MCF 10A (cell line): ENCODE measurements at regions not wholly inside any gene's neighbourhood (a gene's known extent, or its start where the extent isn't known, plus 50 kb on each side); places are given as distances from the start of the nearest gene placed in this dataset.

Experiments used
- BruUV-seq: library from RNA; stranded (reverse); fragments of 400-500 nt; replicated peaks from 2 replicates; lab custom pipeline; 2021; lab: Mats Ljungman, UMichigan
- CTCF ChIA-PET: fragments of 300-600 bp; sonication (Branson Sonifier 250); formaldehyde crosslinking; extraction: SDS; loops from one replicate; lab custom pipeline; 2021; ENCODE audit warnings: antibody characterized with exemption, inconsistent platforms; lab: Yijun Ruan, JAX
- POLR2A ChIA-PET: fragments of 300-600, 350-650 bp; sonication (Branson Sonifier 250); formaldehyde crosslinking; extraction: SDS; loops from one replicate; lab custom pipeline; 2020; ENCODE audit warnings: antibody characterized with exemption, inconsistent platforms; lab: Yijun Ruan, JAX
- DNase-seq: peaks from one replicate; pipeline ENCODE4 v3.0.0-alpha.2; 2018; ENCODE audit not compliant: unreplicated experiment
- H3K27ac Mint-ChIP-seq: one replicate; pipeline ENCODE4 v1.8.0; 2022; ENCODE audit warnings: mild to moderate bottlenecking, low read depth, mixed read lengths; ENCODE audit not compliant: unreplicated experiment
- H3K27me3 Mint-ChIP-seq: one replicate; pipeline ENCODE4 v1.8.0; 2022; ENCODE audit warnings: mixed read lengths; ENCODE audit not compliant: insufficient read depth, unreplicated experiment
- H3K36me3 Mint-ChIP-seq: one replicate; pipeline ENCODE4 v1.8.0; 2022; ENCODE audit warnings: mild to moderate bottlenecking, moderate library complexity, mixed read lengths; ENCODE audit not compliant: insufficient read depth, unreplicated experiment
- H3K4me1 Mint-ChIP-seq: one replicate; pipeline ENCODE4 v1.8.0; 2022; ENCODE audit warnings: mixed read lengths; ENCODE audit not compliant: insufficient read depth, unreplicated experiment
- H3K4me3 Mint-ChIP-seq: one replicate; pipeline ENCODE4 v1.8.0; 2022; ENCODE audit warnings: mild to moderate bottlenecking, moderate library complexity, mixed read lengths; ENCODE audit not compliant: unreplicated experiment
- H3K9me3 Mint-ChIP-seq: one replicate; pipeline ENCODE4 v1.8.0; 2022; ENCODE audit warnings: mixed read lengths; ENCODE audit not compliant: unreplicated experiment
- intact Hi-C: fragments of 100-400 bp; cut with micrococcal nuclease; formaldehyde crosslinking; loops from 2 replicates; pipeline ENCODE4 v1.14.1; 2022
- TF ChIP-seq, protein P1 (sequence below): fragments of 200-600 bp; IDR thresholded peaks from one replicate; pipeline ENCODE4 v1.8.0; 2022; ENCODE audit warnings: antibody characterized with exemption, mild to moderate bottlenecking; ENCODE audit not compliant: unreplicated experiment

DNA sequence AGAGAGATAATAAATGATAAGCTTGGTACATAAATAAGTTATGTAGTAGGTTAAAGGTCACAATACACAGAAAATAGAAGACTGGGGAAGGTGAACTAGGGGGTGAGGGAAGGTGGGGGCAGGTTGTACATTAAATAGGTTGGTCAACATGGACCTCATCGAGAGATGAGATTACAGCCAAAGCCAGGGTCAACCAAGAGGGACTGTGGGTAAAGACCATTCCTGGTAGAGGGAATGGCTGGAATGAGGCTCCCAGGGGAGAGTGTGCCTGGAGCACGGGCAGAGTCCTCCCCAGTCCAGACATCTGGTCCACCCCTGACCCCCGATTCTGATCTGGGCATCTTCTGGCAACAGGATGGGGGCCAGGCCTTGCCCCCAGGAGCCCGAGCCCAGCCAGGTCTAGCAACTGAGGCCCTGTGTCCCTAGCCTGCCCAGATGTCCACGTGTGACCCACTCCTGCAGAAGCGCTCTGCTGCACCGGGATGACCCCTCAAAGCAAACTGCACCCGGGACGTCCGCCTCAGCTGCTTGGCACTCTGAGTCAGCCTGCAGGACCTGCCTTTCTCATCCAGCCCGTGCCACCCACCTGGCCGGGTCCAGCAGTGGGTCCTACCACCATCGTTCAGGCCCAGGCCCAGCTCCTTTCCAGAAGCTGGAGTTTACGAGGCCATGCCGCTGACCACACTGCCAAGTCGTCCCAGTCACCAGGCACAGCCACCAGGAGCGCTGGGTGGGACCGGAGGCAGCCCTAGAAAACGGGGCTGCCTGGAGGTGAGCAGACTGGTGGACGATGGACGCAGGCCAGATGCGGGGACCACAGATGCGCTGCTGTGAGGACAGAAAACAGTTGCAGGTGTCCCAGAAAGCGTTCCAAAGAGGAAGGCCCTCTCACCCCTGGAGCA lies 56.2 kb upstream of the ID2 start:
- TF ChIP-seq, protein P1, sequence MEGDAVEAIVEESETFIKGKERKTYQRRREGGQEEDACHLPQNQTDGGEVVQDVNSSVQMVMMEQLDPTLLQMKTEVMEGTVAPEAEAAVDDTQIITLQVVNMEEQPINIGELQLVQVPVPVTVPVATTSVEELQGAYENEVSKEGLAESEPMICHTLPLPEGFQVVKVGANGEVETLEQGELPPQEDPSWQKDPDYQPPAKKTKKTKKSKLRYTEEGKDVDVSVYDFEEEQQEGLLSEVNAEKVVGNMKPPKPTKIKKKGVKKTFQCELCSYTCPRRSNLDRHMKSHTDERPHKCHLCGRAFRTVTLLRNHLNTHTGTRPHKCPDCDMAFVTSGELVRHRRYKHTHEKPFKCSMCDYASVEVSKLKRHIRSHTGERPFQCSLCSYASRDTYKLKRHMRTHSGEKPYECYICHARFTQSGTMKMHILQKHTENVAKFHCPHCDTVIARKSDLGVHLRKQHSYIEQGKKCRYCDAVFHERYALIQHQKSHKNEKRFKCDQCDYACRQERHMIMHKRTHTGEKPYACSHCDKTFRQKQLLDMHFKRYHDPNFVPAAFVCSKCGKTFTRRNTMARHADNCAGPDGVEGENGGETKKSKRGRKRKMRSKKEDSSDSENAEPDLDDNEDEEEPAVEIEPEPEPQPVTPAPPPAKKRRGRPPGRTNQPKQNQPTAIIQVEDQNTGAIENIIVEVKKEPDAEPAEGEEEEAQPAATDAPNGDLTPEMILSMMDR: no peak
- Mint-ChIP-seq H3K9me3 (peaks cover 5% of the 10 kb centered on the region), H3K36me3 (no peaks in the 10 kb centered on the region), H3K27ac (no peak overlapping the region), H3K4me1 (no peaks in the 10 kb centered on the region), H3K27me3 (peaks cover 6% of the 10 kb centered on the region), H3K4me3 (no peak overlapping the region)
- no TSS peak for BruUV-seq
- intact Hi-C loops: no loop called here
- CTCF ChIA-PET: interaction anchor here (1.0 kb wide), 1 partner anchor 17 kb away, joined by 3 read pairs; no protein-coding TSS in a partner anchor
- POLR2A ChIA-PET: no interaction called here
- DNase-seq: no peak

DNA sequence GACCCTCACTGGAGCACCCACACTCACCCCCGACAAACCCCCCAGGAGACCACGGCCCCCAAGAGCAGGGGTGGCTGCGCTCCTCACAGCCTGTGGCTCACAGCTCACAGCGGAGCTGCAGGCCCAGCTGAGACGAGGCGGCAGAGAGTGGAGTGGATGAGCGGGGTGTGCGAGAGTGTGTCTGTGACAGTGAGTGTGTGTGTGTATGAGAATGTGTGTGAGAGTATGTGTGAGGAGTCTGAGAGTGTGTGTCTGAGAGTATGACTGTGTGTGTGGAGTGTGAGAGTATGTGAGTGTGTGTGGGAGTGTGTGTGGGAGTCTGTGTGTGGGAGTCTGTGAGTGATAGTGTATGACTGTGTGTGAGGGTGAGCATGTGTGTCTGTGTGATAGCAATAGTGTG lies 55.3 kb upstream of the ID2 start:
- TF ChIP-seq, protein P1: no peak
- H3K27ac Mint-ChIP-seq: no peak overlapping the region
- no peak for DNase-seq
- POLR2A ChIA-PET: no interaction called here
- BruUV-seq: no TSS peak
- H3K4me3 Mint-ChIP-seq: no peak overlapping the region
- no peaks in the 10 kb centered on the region for H3K4me1 Mint-ChIP-seq
- no peaks in the 10 kb centered on the region for H3K9me3 Mint-ChIP-seq
- H3K27me3 Mint-ChIP-seq: no peaks in the 10 kb centered on the region
- CTCF ChIA-PET: interaction anchor here (0.7 kb wide), 1 partner anchor 477 kb away, joined by 3 read pairs; no protein-coding TSS in a partner anchor
- intact Hi-C loops: no loop called here
- H3K36me3 Mint-ChIP-seq: no peaks in the 10 kb centered on the region

DNA sequence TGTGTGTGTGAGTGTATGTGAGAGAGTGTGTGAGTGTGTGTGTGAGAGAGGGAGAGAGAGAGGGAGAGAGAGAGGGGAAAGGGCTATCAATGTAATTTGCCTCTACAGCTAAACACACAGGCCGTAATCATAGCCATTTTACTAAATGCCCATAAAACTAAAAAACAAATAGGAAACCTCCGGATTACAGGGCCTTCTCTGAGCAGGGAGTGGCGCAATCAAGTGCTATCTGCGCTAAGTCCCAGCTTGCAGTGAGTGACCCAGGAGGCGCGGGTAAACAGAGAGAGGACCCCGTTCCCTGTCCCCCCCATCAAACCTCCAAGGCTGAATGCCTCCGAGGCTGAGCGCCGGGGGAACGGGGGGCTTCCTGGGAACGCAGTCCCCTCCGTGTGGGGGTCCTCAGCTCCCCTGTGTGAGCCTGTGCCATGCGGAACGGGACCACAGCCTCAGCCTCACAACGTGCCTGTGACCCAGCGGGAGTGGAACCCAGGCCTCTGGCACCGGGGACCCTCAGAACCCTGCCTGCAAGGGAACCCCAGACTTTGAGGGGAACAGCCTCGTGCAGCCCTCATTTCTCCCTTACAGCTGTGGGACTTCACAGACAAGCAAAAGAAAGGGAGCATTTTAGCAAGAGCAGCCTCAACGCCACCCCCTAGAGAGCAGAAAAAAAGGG lies 54.7 kb upstream of the ID2 start:
- Mint-ChIP-seq H3K9me3 (no peaks in the 10 kb centered on the region), H3K4me3 (no peak overlapping the region), H3K27me3 (no peaks in the 10 kb centered on the region), H3K27ac (no peak overlapping the region), H3K36me3 (no peaks in the 10 kb centered on the region), H3K4me1 (no peaks in the 10 kb centered on the region)
- DNase-seq: no peak
- POLR2A ChIA-PET: no interaction called here
- TF ChIP-seq, protein P1: no peak
- no TSS peak for BruUV-seq
- CTCF ChIA-PET: interaction anchor here (0.7 kb wide), 1 partner anchor 477 kb away, joined by 3 read pairs; no protein-coding TSS in a partner anchor
- intact Hi-C loops: no loop called here

DNA sequence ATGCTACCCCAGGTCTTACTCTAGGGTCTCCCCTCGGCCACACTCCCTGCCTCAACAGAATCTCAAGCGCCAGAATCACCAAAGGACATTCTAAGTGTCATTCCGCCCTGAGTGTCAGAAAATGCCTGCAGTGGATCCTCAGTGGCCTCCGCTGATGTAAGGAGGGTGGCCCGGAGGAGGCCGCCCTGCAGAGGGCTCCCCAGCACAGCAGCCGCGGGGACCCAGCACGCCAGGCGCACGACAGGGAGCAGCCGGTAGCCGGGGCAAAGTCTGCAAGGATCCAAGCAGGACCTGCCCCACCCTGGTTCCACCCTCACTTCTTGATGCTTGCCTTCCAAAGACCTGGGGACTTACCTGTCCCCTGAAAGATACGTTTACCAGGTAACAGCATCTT lies 54.2 kb upstream of the ID2 start:
- BruUV-seq: no TSS peak
- ChIA-PET POLR2A (no interaction called here), CTCF (interaction anchor here (0.6 kb wide), 1 partner anchor 172 kb away, joined by 3 read pairs; no protein-coding TSS in a partner anchor)
- Mint-ChIP-seq H3K36me3 (no peaks in the 10 kb centered on the region), H3K9me3 (no peaks in the 10 kb centered on the region), H3K27ac (no peak overlapping the region), H3K27me3 (no peaks in the 10 kb centered on the region), H3K4me1 (no peaks in the 10 kb centered on the region), H3K4me3 (no peak overlapping the region)
- intact Hi-C loops: no loop called here
- TF ChIP-seq, protein P1: no peak
- no peak for DNase-seq
